ACC112 (cell line): ENCODE measurements at regions not wholly inside any gene's neighbourhood (a gene's known extent, or its start where the extent isn't known, plus 50 kb on each side); places are given as distances from the start of the nearest gene placed in this dataset.
"Not testable (repeated sequence)": the region's sequence is repeated elsewhere in the genome, so short reads cannot be mapped to it uniquely, and the experiment has no call there.

Experiments used
- H2AFZ ChIP-seq: fragments of 200-600 bp; sonication (generic); one replicate; pipeline ENCODE4 v1.6.0; 2017; ENCODE audit warnings: antibody characterized with exemption, low read length; ENCODE audit not compliant: unreplicated experiment
- H3K27ac ChIP-seq: fragments of 200-600 bp; sonication (generic); 2 replicates; pipeline ENCODE4 v1.5.1; 2014; ENCODE audit warnings: low read depth, mild to moderate bottlenecking, antibody characterized with exemption, low read length, moderate library complexity
- H3K27me3 ChIP-seq: fragments of 200-600 bp; sonication (generic); 2 replicates; pipeline ENCODE4 v1.6.1; 2014; ENCODE audit warnings: mild to moderate bottlenecking, antibody characterized with exemption, low read length, moderate library complexity, mixed read lengths; ENCODE audit not compliant: insufficient read depth
- H3K36me3 ChIP-seq: fragments of 200-600 bp; sonication (generic); 2 replicates; pipeline ENCODE4 v1.6.1; 2016; ENCODE audit warnings: mild to moderate bottlenecking, antibody characterized with exemption, low read length, moderate library complexity, mixed read lengths; ENCODE audit not compliant: insufficient read depth
- H3K4me1 ChIP-seq: fragments of 200-600 bp; sonication (generic); one replicate; pipeline ENCODE4 v1.6.1; 2016; ENCODE audit warnings: low read length, mixed read lengths; ENCODE audit not compliant: insufficient read depth, unreplicated experiment, control insufficient read depth
- H3K4me3 ChIP-seq: fragments of 200-600 bp; sonication (generic); 2 replicates; pipeline ENCODE4 v1.5.1; 2014; ENCODE audit warnings: mild to moderate bottlenecking, low read depth, low read length
- H3K79me2 ChIP-seq: fragments of 200-600 bp; sonication (generic); one replicate; pipeline ENCODE4 v1.6.0; 2016; ENCODE audit warnings: low read length; ENCODE audit not compliant: control insufficient read depth, unreplicated experiment, insufficient read depth

GRCh38 chr13:50384724-50385123, 369.5 kb downstream of the KCNRG start:
- H3K36me3 ChIP-seq: no peaks in the 10 kb centered on the region
- H3K4me1 ChIP-seq: no peaks in the 10 kb centered on the region
- H3K27ac ChIP-seq: no peak overlapping the region
- no peaks in the 10 kb centered on the region for H3K27me3 ChIP-seq
- no peaks in the 10 kb centered on the region for H3K79me2 ChIP-seq
- H2AFZ ChIP-seq: no peak overlapping the region
- no peak overlapping the region for H3K4me3 ChIP-seq

GRCh38 chr13:50386541-50387050, 371.4 kb downstream of the KCNRG start:
- H3K4me1 ChIP-seq: no peaks in the 10 kb centered on the region
- no peaks in the 10 kb centered on the region for H3K27me3 ChIP-seq
- H3K4me3 ChIP-seq: no peak overlapping the region
- no peak overlapping the region for H3K27ac ChIP-seq
- H2AFZ ChIP-seq: no peak overlapping the region
- H3K79me2 ChIP-seq: no peaks in the 10 kb centered on the region
- no peaks in the 10 kb centered on the region for H3K36me3 ChIP-seq

GRCh38 chr13:50387051-50387581, 371.9 kb downstream of the KCNRG start:
- no peak overlapping the region for H2AFZ ChIP-seq
- no peaks in the 10 kb centered on the region for H3K27me3 ChIP-seq
- no peak overlapping the region for H3K4me3 ChIP-seq
- no peaks in the 10 kb centered on the region for H3K79me2 ChIP-seq
- H3K36me3 ChIP-seq: no peaks in the 10 kb centered on the region
- no peaks in the 10 kb centered on the region for H3K4me1 ChIP-seq
- no peak overlapping the region for H3K27ac ChIP-seq

- Histone ChIP-seq H3K4me1 (no peaks in the 10 kb centered on the region), H3K27me3 (no peaks in the 10 kb centered on the region), H3K79me2 (no peaks in the 10 kb centered on the region), H3K36me3 (no peaks in the 10 kb centered on the region), H3K4me3 (no peak overlapping the region), H2AFZ (no peak overlapping the region), H3K27ac (no peak overlapping the region)
Observed at GRCh38 chr13:50388481-50388880, 373.2 kb downstream of the KCNRG start.

GRCh38 chr13:50389726-50390125, 374.5 kb downstream of the KCNRG start:
- no peak overlapping the region for H2AFZ ChIP-seq
- H3K27ac ChIP-seq: no peak overlapping the region
- no peak overlapping the region for H3K4me3 ChIP-seq
- no peaks in the 10 kb centered on the region for H3K36me3 ChIP-seq
- H3K27me3 ChIP-seq: no peaks in the 10 kb centered on the region
- H3K79me2 ChIP-seq: no peaks in the 10 kb centered on the region
- no peaks in the 10 kb centered on the region for H3K4me1 ChIP-seq

- Histone ChIP-seq H3K4me3 (no peak overlapping the region), H3K36me3 (no peaks in the 10 kb centered on the region), H3K27me3 (no peaks in the 10 kb centered on the region), H3K79me2 (no peaks in the 10 kb centered on the region), H3K4me1 (no peaks in the 10 kb centered on the region), H3K27ac (no peak overlapping the region), H2AFZ (no peak overlapping the region)
Observed at GRCh38 chr13:50390503-50391248, 375.4 kb downstream of the KCNRG start.

GRCh38 chr13:50392977-50393376, 377.7 kb downstream of the KCNRG start:
- no peak overlapping the region for H3K27ac ChIP-seq
- H3K4me1 ChIP-seq: no peaks in the 10 kb centered on the region
- H3K4me3 ChIP-seq: no peak overlapping the region
- no peaks in the 10 kb centered on the region for H3K79me2 ChIP-seq
- no peak overlapping the region for H2AFZ ChIP-seq
- no peaks in the 10 kb centered on the region for H3K36me3 ChIP-seq
- no peaks in the 10 kb centered on the region for H3K27me3 ChIP-seq

GRCh38 chr13:50393628-50394027, 378.4 kb downstream of the KCNRG start:
- no peaks in the 10 kb centered on the region for H3K36me3 ChIP-seq
- H3K4me1 ChIP-seq: no peaks in the 10 kb centered on the region
- no peak overlapping the region for H2AFZ ChIP-seq
- H3K79me2 ChIP-seq: no peaks in the 10 kb centered on the region
- no peak overlapping the region for H3K27ac ChIP-seq
- H3K4me3 ChIP-seq: no peak overlapping the region
- H3K27me3 ChIP-seq: no peaks in the 10 kb centered on the region

GRCh38 chr13:50396001-50396400, 380.8 kb downstream of the KCNRG start:
- Histone ChIP-seq H3K4me1 (peaks cover 11% of the 10 kb centered on the region), H3K27me3 (no peaks in the 10 kb centered on the region), H3K79me2 (no peaks in the 10 kb centered on the region), H3K27ac (no peak overlapping the region), H3K4me3 (no peak overlapping the region), H3K36me3 (no peaks in the 10 kb centered on the region), H2AFZ (no peak overlapping the region)

- not testable (repeated sequence) for H2AFZ ChIP-seq, H3K36me3 ChIP-seq, H3K27ac ChIP-seq, H3K4me3 ChIP-seq, H3K27me3 ChIP-seq, H3K79me2 ChIP-seq
- peaks cover 17% of the 10 kb centered on the region for H3K4me1 ChIP-seq
Observed at GRCh38 chr13:50396618-50397017, 381.4 kb downstream of the KCNRG start.

- Histone ChIP-seq H3K4me1 (peaks cover 24% of the 10 kb centered on the region), H3K4me3 (no peak overlapping the region), H3K36me3 (no peaks in the 10 kb centered on the region), H3K27me3 (no peaks in the 10 kb centered on the region), H3K79me2 (no peaks in the 10 kb centered on the region), H3K27ac (no peak overlapping the region), H2AFZ (no peak overlapping the region)
Observed at GRCh38 chr13:50400035-50400726, 384.9 kb downstream of the KCNRG start.
